GM19452 (cell line): ENCODE measurements at regions not wholly inside any gene's neighbourhood (a gene's known extent, or its start where the extent isn't known, plus 50 kb on each side); places are given as distances from the start of the nearest gene placed in this dataset.
"Not testable (repeated sequence)": the region's sequence is repeated elsewhere in the genome, so short reads cannot be mapped to it uniquely, and the experiment has no call there.

ENCODE experiments used
- ATAC-seq: cut with Tn5 transposase; IDR thresholded peaks from one replicate; pipeline ENCODE4 v1.9.1; 2021; ENCODE audit not compliant: unreplicated experiment

- no peak for ATAC-seq
These were observed 79.3 kb upstream of the RASA1 start for GRCh38 chr5:87188391-87188790.

DNA sequence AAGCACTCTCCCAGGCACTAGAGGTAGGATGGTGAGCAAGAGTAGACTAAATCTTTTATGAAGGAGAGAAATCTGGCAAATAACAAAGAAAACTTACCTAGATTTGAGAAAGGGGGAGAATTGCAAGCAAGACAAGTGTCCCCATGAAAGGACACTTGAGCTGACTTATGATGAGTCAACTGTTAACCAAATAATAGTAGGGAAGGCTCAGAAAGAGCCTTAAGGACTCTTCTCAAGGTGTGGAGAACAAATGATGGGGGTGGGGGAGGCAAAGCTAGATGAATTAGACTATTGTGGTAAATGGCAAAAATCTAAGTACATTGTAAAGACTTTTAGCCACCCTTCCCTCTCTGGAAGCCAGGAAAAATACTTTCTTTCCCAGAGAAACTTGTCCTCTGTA, 77.6 kb upstream of the RASA1 start:
- ATAC-seq = no peak

DNA sequence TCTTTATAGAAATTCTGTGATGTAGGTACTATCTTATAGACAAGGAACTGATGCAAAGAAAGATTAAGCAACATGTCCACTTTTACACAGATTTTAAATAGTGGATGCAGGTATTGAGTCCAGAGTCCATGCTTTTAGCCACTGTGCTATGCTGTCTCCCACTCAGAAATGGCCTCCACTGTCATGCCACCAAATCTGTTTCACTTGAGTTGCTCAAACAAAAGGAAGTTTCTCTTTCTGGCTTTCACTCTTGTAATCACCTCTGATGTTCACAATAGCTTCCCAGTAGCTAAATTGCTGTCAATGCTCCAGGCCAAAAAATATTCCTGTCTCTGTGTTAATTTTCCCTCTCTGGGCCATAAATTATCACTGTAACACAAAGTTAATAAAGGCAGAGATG, 77.0 kb upstream of the RASA1 start:
- ATAC-seq = no peak

DNA sequence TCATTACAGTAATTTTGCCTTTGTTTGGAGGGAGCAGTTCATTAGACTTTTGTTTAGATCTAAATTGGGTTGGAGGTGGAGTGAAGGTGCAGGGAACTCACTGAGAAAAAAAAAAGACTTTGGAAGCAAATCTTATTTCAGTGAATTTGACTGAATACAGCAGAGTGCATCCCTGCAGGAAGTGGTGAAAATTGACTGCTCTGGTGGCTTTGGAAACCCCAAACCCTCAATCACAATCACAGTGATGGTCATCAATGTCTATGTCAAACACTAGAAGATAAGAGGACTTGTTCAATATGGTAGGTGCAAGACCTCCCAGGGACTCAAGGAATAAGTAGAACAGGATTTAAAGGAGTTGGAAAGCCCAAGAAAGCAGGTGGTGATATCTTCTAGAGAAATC, 76.0 kb upstream of the RASA1 start:
- no peak for ATAC-seq

GRCh38 chr5:87195104-87195591, 72.5 kb upstream of the RASA1 start:
- no peak for ATAC-seq

DNA sequence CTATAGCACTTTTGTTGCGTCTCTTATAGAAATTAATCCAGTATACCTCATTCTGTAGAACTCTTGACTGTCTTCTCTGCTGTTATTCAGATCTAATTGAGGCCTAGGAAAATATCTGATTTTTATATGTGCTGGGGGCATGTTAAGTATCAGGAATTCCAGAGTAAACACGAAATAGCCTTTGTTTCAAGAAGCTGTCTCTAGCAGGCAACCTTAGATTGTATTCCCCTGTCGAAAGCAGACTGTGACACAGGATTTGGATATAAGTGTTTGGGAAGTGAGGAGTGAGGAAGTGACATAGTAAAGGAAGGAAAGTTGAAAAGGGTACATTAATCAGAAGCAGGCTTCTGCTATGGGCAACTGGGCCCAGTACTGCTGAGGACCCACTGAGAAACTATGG, 72.1 kb upstream of the RASA1 start:
- ATAC-seq = no peak

GRCh38 chr5:87198010-87198409, 69.7 kb upstream of the RASA1 start:
- no peak for ATAC-seq

DNA sequence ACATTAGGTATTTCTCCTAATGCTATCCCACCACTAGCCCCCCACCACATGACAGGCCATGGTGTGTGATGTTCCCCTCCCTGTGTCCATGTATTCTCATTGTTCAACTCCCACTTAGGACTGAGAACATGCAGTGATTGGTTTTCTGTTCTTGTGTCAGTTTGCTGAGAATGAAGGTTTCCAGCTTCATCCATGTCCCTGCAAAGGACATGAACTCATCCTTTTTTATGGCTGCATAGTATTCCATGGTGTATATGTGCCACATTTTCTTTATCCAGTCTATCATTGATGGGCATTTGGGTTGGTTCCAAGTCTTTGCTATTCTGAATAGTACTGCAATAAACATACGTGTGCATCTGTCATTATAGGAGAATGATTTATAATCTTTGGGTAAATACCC, 68.4 kb upstream of the RASA1 start:
- ATAC-seq = not testable (repeated sequence)

DNA sequence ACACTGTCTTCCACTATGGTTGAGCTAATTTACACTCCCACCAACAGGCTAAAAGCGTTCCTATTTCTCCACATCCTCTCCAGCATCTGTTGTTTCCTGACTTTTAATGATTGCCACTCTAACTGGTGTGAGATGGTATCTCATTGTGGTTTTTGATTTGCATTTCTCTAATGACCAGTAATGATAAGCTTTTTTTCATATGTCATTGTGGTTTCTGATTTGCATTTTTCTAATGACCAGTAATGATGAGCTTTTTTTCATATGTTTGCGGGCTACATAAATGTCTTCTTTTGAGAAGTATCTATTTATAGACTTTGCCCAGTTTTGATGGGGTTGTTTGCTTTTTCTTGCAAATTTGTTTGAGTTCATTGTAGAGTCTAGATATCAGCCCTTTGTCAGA, 68.0 kb upstream of the RASA1 start:
- not testable (repeated sequence) for ATAC-seq

GRCh38 chr5:87210076-87210475, 57.6 kb upstream of the RASA1 start:
- ATAC-seq = no peak

DNA sequence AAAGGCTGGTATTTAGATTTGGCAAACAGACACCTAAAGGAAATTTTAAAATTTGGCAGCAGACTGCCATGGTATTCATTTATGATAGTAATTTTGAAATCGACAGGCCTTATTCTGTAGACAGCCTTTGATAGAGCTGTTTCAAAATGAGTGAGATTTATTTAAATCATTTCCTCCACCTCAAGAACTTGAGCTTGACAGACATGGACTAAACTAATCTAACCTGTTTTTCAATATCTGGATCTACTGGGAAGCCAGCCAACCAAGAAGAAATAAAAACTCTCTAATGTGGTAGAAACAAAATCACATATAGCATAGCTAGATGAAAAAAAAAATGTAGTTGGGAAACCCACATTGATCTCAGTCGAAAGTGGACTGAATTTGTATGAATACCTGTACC, 56.9 kb upstream of the RASA1 start:
- no peak for ATAC-seq

GRCh38 chr5:87211676-87212075, 56.0 kb upstream of the RASA1 start:
- ATAC-seq = no peak

GRCh38 chr5:87212183-87212582, 55.5 kb upstream of the RASA1 start:
- not testable (repeated sequence) for ATAC-seq

GRCh38 chr5:87217480-87217879, 50.2 kb upstream of the RASA1 start:
- ATAC-seq = not testable (repeated sequence)
